ENCODE measurements at regions not wholly inside any gene's neighbourhood (a gene's known extent, or its start where the extent isn't known, plus 50 kb on each side); places are given as distances from the start of the nearest gene placed in this dataset.

DNA sequence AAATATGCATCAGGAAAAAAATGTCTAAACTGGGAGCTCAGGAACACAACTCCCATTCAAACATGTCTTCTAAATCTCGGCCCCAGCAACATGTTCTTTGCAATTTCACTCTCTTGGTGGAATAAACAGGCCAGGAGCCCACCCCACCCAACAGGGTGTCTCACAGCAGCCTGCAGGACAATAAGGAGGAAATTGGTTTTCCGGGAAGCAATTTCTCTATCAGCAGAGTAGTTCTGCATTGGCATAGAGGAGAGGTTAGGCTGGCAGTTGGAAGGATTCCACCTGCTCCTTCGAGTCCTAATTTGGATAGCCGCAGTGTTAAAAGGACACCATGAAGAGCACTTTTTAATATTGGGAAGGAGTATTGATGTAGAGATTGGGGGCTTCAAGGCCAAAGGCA lies 55.9 kb upstream of the BARX2 start:
- Histone ChIP-seq H3K56ac (ENCODE audit: insufficient read length, low read depth, low read length) (no peak overlapping the region), H3K9me3 (ENCODE audit: control insufficient read depth, low read depth, low read length) (no peaks in the 10 kb centered on the region), H4K5ac (ENCODE audit: insufficient read length, low read depth, low read length) (no peak overlapping the region), H2AK5ac (ENCODE audit: insufficient read length, low read length) (no peak overlapping the region), H3T11ph (ENCODE audit: low read length) (no peak overlapping the region), H2BK15ac (ENCODE audit: low read depth, low read length) (no peak overlapping the region), H2BK12ac (ENCODE audit: insufficient read length, low read depth, low read length) (no peak overlapping the region), H2BK5ac (ENCODE audit: insufficient read length, low read length) (no peak overlapping the region), H3K4me1 (ENCODE audit: insufficient read depth, low read length) (peaks cover 11% of the 10 kb centered on the region), H3K9ac (ENCODE audit: extremely low read depth, insufficient read length, low read length) (no peak overlapping the region), H3K14ac (ENCODE audit: insufficient read depth, low read length) (no peak overlapping the region), H3K18ac (ENCODE audit: insufficient read length, low read depth, low read length) (no peak overlapping the region), H3K23me2 (ENCODE audit: insufficient read length, low read depth, low read length, poor library complexity, severe bottlenecking) (no peaks in the 10 kb centered on the region), H2BK120ac (ENCODE audit: low read depth, low read length, poor library complexity, severe bottlenecking) (no peak overlapping the region), H3K23ac (ENCODE audit: insufficient read length, low read depth, low read length) (no peak overlapping the region), H3K27me3 (ENCODE audit: insufficient read depth, low read length) (no peaks in the 10 kb centered on the region), H3K79me2 (ENCODE audit: insufficient read depth, low read length) (no peaks in the 10 kb centered on the region), H3K4me2 (ENCODE audit: insufficient read depth, insufficient read length, low read length) (no peak overlapping the region), H3K4ac (ENCODE audit: low read depth, low read length) (no peak overlapping the region), H3K79me1 (ENCODE audit: insufficient read depth, low read depth, low read length, poor library complexity, severe bottlenecking) (no peaks in the 10 kb centered on the region), H4K8ac (replicated peaks; ENCODE audit: insufficient read length, low read depth, low read length) (no peak overlapping the region), H2AFZ (ENCODE audit: low read length) (no peak overlapping the region), H4K91ac (ENCODE audit: insufficient read length, low read depth, low read length) (no peak overlapping the region), H2BK20ac (ENCODE audit: low read depth, low read length, poor library complexity, severe bottlenecking) (no peak overlapping the region), H4K20me1 (ENCODE audit: control insufficient read depth, insufficient read depth, insufficient read length) (no peaks in the 10 kb centered on the region), H3K27ac (ENCODE audit: insufficient read length, low read depth, low read length) (no peak overlapping the region)
- DNase-seq: no peak
- H3K9me3 Mint-ChIP-seq: no peaks in the 10 kb centered on the region
- no peaks in the 10 kb centered on the region for H3K36me3 Mint-ChIP-seq (ENCODE audit: insufficient read depth in 1 of 3, low read depth in 3 of 3)
- no peak overlapping the region; a peak in 1 of 5 replicates for H3K4me3 Mint-ChIP-seq
- peaks cover 2% of the 10 kb centered on the region; the same call in 1 of the 2 replicates for H3K27me3 Mint-ChIP-seq (ENCODE audit: low read depth)
- no peak for TF ChIP-seq CTCF (conservative IDR thresholded peaks at IDR 0.05)
- H3K4me1 Mint-ChIP-seq: peaks cover 49 to 52% of the 10 kb centered on the region in 2 experiments
- H3K27ac Mint-ChIP-seq: no peak overlapping the region
- WGBS (ENCODE audit: extremely low coverage, insufficient read length, low lambda C conversion rate): no CpG with 5 or more reads among the region's 4 CpGs

Measured in H9 (cell line).